ENCODE measurements at regions not wholly inside any gene's neighbourhood (a gene's known extent, or its start where the extent isn't known, plus 50 kb on each side); places are given as distances from the start of the nearest gene placed in this dataset.

DNA sequence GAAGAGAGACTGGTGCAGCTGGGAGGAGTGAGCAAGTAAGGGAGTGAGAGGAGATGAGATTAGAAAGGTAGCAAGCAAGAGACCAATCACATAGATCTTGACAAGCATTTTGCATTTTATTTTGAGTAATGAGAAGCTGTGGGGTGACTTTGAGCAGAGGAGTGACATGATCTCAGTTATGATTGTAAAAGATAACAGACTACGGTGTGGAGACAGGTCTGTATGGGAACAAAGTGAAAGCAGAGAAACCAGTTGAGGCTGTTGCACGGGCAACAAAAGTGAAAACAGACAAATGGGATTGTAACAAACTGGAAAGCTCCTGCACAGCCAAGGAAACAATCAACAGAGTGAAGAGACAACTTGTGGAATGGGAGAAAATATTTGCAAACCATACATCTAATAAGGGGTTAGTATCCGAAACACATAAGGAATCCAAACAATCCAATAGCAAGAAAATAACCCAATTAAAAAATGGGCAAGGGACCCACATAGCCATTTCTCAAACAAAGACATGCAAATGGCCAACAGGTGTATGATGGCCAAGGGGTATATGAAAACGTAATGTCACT is 68.4 kb downstream of the SNRPE start:
- no peak for TF ChIP-seq CTCF (IDR thresholded peaks at IDR 0.05)
- no peak for TF ChIP-seq EP300 (IDR thresholded peaks at IDR 0.05)
- no peak for TF ChIP-seq POLR2A (IDR thresholded peaks at IDR 0.05)

Measured in tibial nerve (tissue), 4 donors.